Adrenal gland (tissue), 5 donors: ENCODE measurements at regions not wholly inside any gene's neighbourhood (a gene's known extent, or its start where the extent isn't known, plus 50 kb on each side); places are given as distances from the start of the nearest gene placed in this dataset.

Experiments used
- CTCF ChIP-seq, 6 experiments: fragments of 450-650 bp in 4 of 6; fragments of 200-600 bp in 2 of 6; sonication (generic) in 1 of 6; IDR thresholded peaks; 1 replicate in 5 of 6; 2 replicates in 1 of 6; pipeline versions ENCODE4 v1.5.1 to v1.8.0; 2016 to 2021; ENCODE audit warnings: antibody characterized with exemption in 6 of 6, mild to moderate bottlenecking in 2 of 6, moderate library complexity in 1 of 6
- POLR2A ChIP-seq, 2 donors: fragments of 450-650 bp; IDR thresholded peaks; one replicate each; pipeline ENCODE4 v1.6.1; 2017; ENCODE audit warnings: antibody characterized with exemption in 2 of 2, mild to moderate bottlenecking in 2 of 2, moderate library complexity in 1 of 2
- donor health status: DM: no; HTN: no; CAD: no.

GRCh38 chr18:66156946-66157687, 406.3 kb downstream of the CDH7 start:
- TF ChIP-seq CTCF (IDR thresholded peaks at IDR 0.05) (no peak), POLR2A (IDR thresholded peaks at IDR 0.05) (no peak)
